GM13977 (cell line): ENCODE measurements at regions not wholly inside any gene's neighbourhood (a gene's known extent, or its start where the extent isn't known, plus 50 kb on each side); places are given as distances from the start of the nearest gene placed in this dataset.

ENCODE experiments used
- DNase-seq: peaks from one replicate; pipeline ENCODE4 v3.0.0; 2012; ENCODE audit warnings: low spot score
- CTCF ChIP-seq: IDR thresholded peaks from 2 replicates; pipeline ENCODE4 v1.5.1; 2012; ENCODE audit warnings: mild to moderate bottlenecking, control low read depth; ENCODE audit not compliant: insufficient read depth; ENCODE audit errors: extremely low read depth, missing control alignments
- in situ Hi-C: fragments of 300-500 bp; cut with MboI; formaldehyde crosslinking; loops from one replicate; pipeline ENCODE4 v1.12.0; 2022; ENCODE audit warnings: low sequenced_read_pairs, low pct_unique_long_range_greater_than_20kb, mixed read lengths, inconsistent platforms; ENCODE audit not compliant: unreplicated experiment

GRCh38 chr3:153097213-153097612 is 64.8 kb upstream of the RAP2B start:
- no peak for DNase-seq
- in situ Hi-C loops, result no loop called here
- no peak for TF ChIP-seq CTCF

- TF ChIP-seq CTCF, result no peak
- in situ Hi-C loops, result no loop called here
- DNase-seq, result no peak
Observed at GRCh38 chr3:153099131-153099530, 62.9 kb upstream of the RAP2B start.

GRCh38 chr3:153103406-153103945 is 58.5 kb upstream of the RAP2B start:
- TF ChIP-seq CTCF, result no peak
- in situ Hi-C loops, result no loop called here
- DNase-seq, result no peak

GRCh38 chr3:153110041-153110440 is 52.0 kb upstream of the RAP2B start:
- TF ChIP-seq CTCF, result no peak
- in situ Hi-C loops, result no loop called here
- DNase-seq, result no peak

- TF ChIP-seq CTCF, result no peak
- in situ Hi-C loops, result no loop called here
- no peak for DNase-seq
Observed at GRCh38 chr3:153111016-153111415, 51.0 kb upstream of the RAP2B start.
